GM12878 (cell line): ENCODE measurements at regions not wholly inside any gene's neighbourhood (a gene's known extent, or its start where the extent isn't known, plus 50 kb on each side); places are given as distances from the start of the nearest gene placed in this dataset.

Experiments used
- ATAC-seq: fragments of 200-7000 bp; cut with Tn5 transposase; 3 replicates; pipeline ENCODE4 v1.9.1; 2020; ENCODE audit warnings: mild to moderate bottlenecking, moderate library complexity
- BruUV-seq: library from RNA; stranded (reverse); fragments of 400-500 nt; replicated peaks from 2 replicates; lab custom pipeline; 2021; lab: Mats Ljungman, UMichigan
- CTCF ChIA-PET: fragments of 300-600 bp; sonication (Branson Sonifier 250); formaldehyde crosslinking; extraction: SDS; loops from one replicate; lab custom pipeline; 2021; ENCODE audit warnings: inconsistent platforms; lab: Yijun Ruan, JAX
- POLR2A ChIA-PET: fragments of 350-600 bp; formaldehyde crosslinking; extraction: SDS; loops from one replicate; lab custom pipeline; 2021; ENCODE audit warnings: inconsistent platforms; lab: Charles Lee
- RAD21 ChIA-PET: fragments of 300-600 bp; sonication (Branson Sonifier 250); formaldehyde crosslinking; loops from one replicate; lab custom pipeline; 2023; ENCODE audit warnings: antibody characterized with exemption; ENCODE audit not compliant: unreplicated experiment; lab: Charles Lee
- SMC1A ChIA-PET: fragments of 300-600 bp; sonication (Branson Sonifier 250); formaldehyde crosslinking; loops from one replicate; lab custom pipeline; 2023; ENCODE audit not compliant: unreplicated experiment, uncharacterized antibody; lab: Charles Lee
- DNase-seq: peaks from one replicate; pipeline ENCODE4 v3.0.0-alpha.2; 2011; ENCODE audit warnings: low read depth, low spot score
- FAIRE-seq: peaks from 3 replicates; lab custom pipeline; 2011; peaks lifted over from hg19 to GRCh38; lab: Jason Lieb, UNC
- H2AFZ ChIP-seq: 2 replicates; pipeline ENCODE4 v1.6.0; 2011; ENCODE audit warnings: low read depth, low read length, control low read depth; ENCODE audit not compliant: control insufficient read depth
- H3K27ac ChIP-seq: 2 replicates; pipeline ENCODE4 v1.5.1; 2011; ENCODE audit warnings: control low read depth; ENCODE audit not compliant: control insufficient read depth, insufficient read depth
- H3K27me3 ChIP-seq, 2 experiments: replicated peaks in 1 of 2; 2 replicates each; pipeline versions ENCODE4 v1.6.0 to v1.6.1; 2011; ENCODE audit warnings: low read length in 1 of 2; ENCODE audit not compliant: control insufficient read depth in 2 of 2, insufficient read depth in 2 of 2
- H3K36me3 ChIP-seq, 2 experiments: 2 replicates each; pipeline ENCODE4 v1.5.1; 2011; ENCODE audit warnings: low read length in 1 of 2; ENCODE audit not compliant: control insufficient read depth in 2 of 2, insufficient read depth in 2 of 2
- H3K4me1 ChIP-seq: 2 replicates; pipeline ENCODE4 v1.6.1; 2011; ENCODE audit warnings: mild to moderate bottlenecking, low read length, moderate library complexity, mixed read lengths; ENCODE audit not compliant: control insufficient read depth, insufficient read depth
- H3K4me2 ChIP-seq: 2 replicates; pipeline ENCODE4 v1.6.0; 2011; ENCODE audit warnings: control low read depth; ENCODE audit not compliant: control insufficient read depth, insufficient read depth
- H3K4me3 ChIP-seq: fragments of 200-600 bp; sonication (generic); 2 replicates; pipeline ENCODE4 v1.5.1; 2016
- H3K79me2 ChIP-seq: 2 replicates; pipeline ENCODE4 v1.6.0; 2011; ENCODE audit warnings: low read length; ENCODE audit not compliant: control insufficient read depth, insufficient read depth
- H3K9ac ChIP-seq: 2 replicates; pipeline ENCODE4 v1.8.0; 2011; ENCODE audit warnings: low read length, control low read depth, mixed read lengths; ENCODE audit not compliant: control insufficient read depth, insufficient read depth
- H3K9me3 ChIP-seq: replicated peaks from 3 replicates; pipeline ENCODE4 v1.5.1; 2011; ENCODE audit warnings: mild to moderate bottlenecking, low read length; ENCODE audit not compliant: control insufficient read depth, insufficient read depth
- H4K20me1 ChIP-seq: 2 replicates; pipeline ENCODE4 v1.6.0; 2011; ENCODE audit not compliant: control insufficient read depth, insufficient read depth
- GABPA ChIP-seq: IDR thresholded peaks from 2 replicates; pipeline ENCODE4 v1.6.1; 2014; ENCODE audit warnings: antibody characterized with exemption, low read depth, mild to moderate bottlenecking, inconsistent platforms
- NR2C1 ChIP-seq: fragments of 450-650 bp; IDR thresholded peaks from 2 replicates; pipeline ENCODE4 v1.6.1; 2017; ENCODE audit warnings: antibody characterized with exemption, mild to moderate bottlenecking, moderate library complexity
- STAT1 ChIP-seq: fragments of 450-650 bp; conservative IDR thresholded peaks from 2 replicates; pipeline ENCODE4 v1.6.1; 2014; ENCODE audit warnings: antibody characterized with exemption, mild to moderate bottlenecking
- WGBS: methylation state at CpG from one replicate; pipeline ENCODE4 v1.1.6; 2016; ENCODE audit warnings: low lambda C conversion rate; ENCODE audit not compliant: insufficient replicate concordance, insufficient coverage; ENCODE audit errors: missing lambda C conversion rate; 5-methylcytosine and 5-hydroxymethylcytosine counted together
- in situ Hi-C: fragments of 300-500 bp; cut with MboI; formaldehyde crosslinking; loops from 9 replicates; pipeline ENCODE4 v1.14.3; 2018; ENCODE audit warnings: mixed read lengths
- intact Hi-C: fragments of 100-400 bp; cut with micrococcal nuclease; formaldehyde crosslinking; loops from one replicate; pipeline ENCODE4 v1.14.2; 2022; ENCODE audit not compliant: unreplicated experiment
- TF ChIP-seq, protein P1 (sequence below): IDR thresholded peaks from 2 replicates; pipeline ENCODE4 v1.6.1; 2011; ENCODE audit warnings: low read depth, mild to moderate bottlenecking, low read length, moderate library complexity, borderline replicate concordance; ENCODE audit errors: extremely low read depth
- TF ChIP-seq, protein P2 (sequence below): fragments of 150-350 bp; IDR thresholded peaks from 2 replicates; pipeline ENCODE4 v1.6.1; 2014; ENCODE audit warnings: mild to moderate bottlenecking, low read depth, low read length

DNA sequence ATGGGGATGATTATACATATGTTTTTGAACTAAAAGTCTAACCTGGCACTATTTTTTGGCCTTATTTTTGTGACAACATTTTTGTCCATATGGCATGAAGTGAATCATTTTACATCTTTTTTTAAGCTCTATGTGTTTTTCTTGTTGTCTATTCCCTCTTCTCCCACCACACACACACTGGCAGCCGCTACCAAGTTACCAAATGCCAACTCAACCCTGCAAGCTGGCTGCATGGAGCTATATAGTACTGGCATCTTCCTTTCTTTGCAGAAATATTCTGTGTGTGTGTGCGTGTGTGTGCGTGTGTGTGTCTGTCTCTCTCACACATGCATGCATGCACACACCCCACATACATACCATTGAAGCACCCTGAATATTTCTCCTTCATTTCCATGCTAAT, 278.9 kb upstream of the SOX5 start:
- H3K9ac ChIP-seq: no peak overlapping the region
- H2AFZ ChIP-seq: no peak overlapping the region
- ATAC-seq: no peak
- intact Hi-C loops: no loop called here
- H3K4me3 ChIP-seq: no peak overlapping the region
- no peak for DNase-seq
- no peaks in the 10 kb centered on the region for H3K36me3 ChIP-seq
- H3K9me3 ChIP-seq: no peaks in the 10 kb centered on the region
- no peak overlapping the region for H3K4me2 ChIP-seq
- WGBS: 51% methylated on average over 3 of the region's 3 CpGs
- in situ Hi-C loops: no loop called here
- no peaks in the 10 kb centered on the region for H3K4me1 ChIP-seq
- ChIA-PET RAD21 (no interaction called here), POLR2A (interaction anchor here (0.5 to 1.6 kb wide), 2 partner anchors 55 to 990 kb away, joined by 3 read pairs; no protein-coding TSS in a partner anchor), CTCF (interaction anchor here (1.1 to 1.3 kb wide), 2 partner anchors 10 to 31 kb away, joined by 3 to 5 read pairs; no protein-coding TSS in a partner anchor), SMC1A (interaction anchor here (0.7 to 3.2 kb wide), 4 partner anchors 13 to 52 kb away, joined by 3 to 10 read pairs (median 4); no protein-coding TSS in a partner anchor)
- H4K20me1 ChIP-seq: no peaks in the 10 kb centered on the region
- TF ChIP-seq GABPA (no peak), STAT1 (no peak)
- no peak for FAIRE-seq
- no TSS peak for BruUV-seq
- H3K27ac ChIP-seq: no peak overlapping the region
- no peaks in the 10 kb centered on the region for H3K79me2 ChIP-seq
- H3K27me3 ChIP-seq: no peaks in the 10 kb centered on the region

DNA sequence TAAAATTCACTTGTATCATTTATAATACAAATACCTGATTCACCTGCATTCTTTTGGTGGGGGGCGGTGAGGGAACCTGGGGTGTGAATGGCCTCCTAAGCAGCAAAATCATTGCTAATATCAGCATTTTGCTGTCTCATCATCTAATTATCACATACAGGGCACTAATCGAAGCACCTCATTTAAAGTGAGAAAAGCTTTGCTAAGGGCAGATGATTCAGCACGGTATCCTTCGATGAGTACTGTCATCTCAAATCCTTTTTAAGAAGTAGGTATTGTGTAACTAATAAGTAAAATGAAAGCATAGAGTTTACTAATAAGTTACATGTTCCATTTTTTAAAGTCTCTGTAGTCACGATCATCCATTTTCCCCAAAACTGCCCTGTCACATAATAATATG, 278.1 kb upstream of the SOX5 start:
- no TSS peak for BruUV-seq
- no peak overlapping the region for H3K4me3 ChIP-seq
- no peak overlapping the region for H3K9ac ChIP-seq
- H3K4me1 ChIP-seq: no peaks in the 10 kb centered on the region
- no peaks in the 10 kb centered on the region for H3K9me3 ChIP-seq
- H2AFZ ChIP-seq: peak overlapping the region; percentile 13; the same call in 1 of the 2 replicates
- FAIRE-seq: no peak
- peak; percentile 24; the same call in 2 of the 3 replicates for ATAC-seq
- ChIA-PET SMC1A (interaction anchor here (0.9 to 3.2 kb wide), 5 partner anchors 12 to 33 kb away, joined by 3 to 10 read pairs (median 6); no protein-coding TSS in a partner anchor), CTCF (interaction anchor here (1.3 kb wide), 1 partner anchor 11 kb away, joined by 5 read pairs; no protein-coding TSS in a partner anchor), RAD21 (interaction anchor here (1.8 kb wide), 1 partner anchor 23 kb away, joined by 4 read pairs; no protein-coding TSS in a partner anchor), POLR2A (interaction anchor here (1.2 to 1.6 kb wide), 2 partner anchors 22 to 54 kb away, joined by 3 read pairs; no protein-coding TSS in a partner anchor)
- no peak overlapping the region; the same call in 1 of the 2 replicates for H3K4me2 ChIP-seq
- in situ Hi-C loops: no loop called here
- no peaks in the 10 kb centered on the region for H3K36me3 ChIP-seq
- no peaks in the 10 kb centered on the region for H4K20me1 ChIP-seq
- no peaks in the 10 kb centered on the region for H3K27me3 ChIP-seq
- WGBS: 32% methylated on average over 5 of the region's 5 CpGs
- intact Hi-C loops: no loop called here
- TF ChIP-seq, protein P1, sequence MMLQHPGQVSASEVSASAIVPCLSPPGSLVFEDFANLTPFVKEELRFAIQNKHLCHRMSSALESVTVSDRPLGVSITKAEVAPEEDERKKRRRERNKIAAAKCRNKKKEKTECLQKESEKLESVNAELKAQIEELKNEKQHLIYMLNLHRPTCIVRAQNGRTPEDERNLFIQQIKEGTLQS: no peak
- TF ChIP-seq, protein P2, sequence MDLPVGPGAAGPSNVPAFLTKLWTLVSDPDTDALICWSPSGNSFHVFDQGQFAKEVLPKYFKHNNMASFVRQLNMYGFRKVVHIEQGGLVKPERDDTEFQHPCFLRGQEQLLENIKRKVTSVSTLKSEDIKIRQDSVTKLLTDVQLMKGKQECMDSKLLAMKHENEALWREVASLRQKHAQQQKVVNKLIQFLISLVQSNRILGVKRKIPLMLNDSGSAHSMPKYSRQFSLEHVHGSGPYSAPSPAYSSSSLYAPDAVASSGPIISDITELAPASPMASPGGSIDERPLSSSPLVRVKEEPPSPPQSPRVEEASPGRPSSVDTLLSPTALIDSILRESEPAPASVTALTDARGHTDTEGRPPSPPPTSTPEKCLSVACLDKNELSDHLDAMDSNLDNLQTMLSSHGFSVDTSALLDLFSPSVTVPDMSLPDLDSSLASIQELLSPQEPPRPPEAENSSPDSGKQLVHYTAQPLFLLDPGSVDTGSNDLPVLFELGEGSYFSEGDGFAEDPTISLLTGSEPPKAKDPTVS: no peak
- TF ChIP-seq NR2C1: no peak
- DNase-seq: no peak
- no peak overlapping the region for H3K27ac ChIP-seq
- H3K79me2 ChIP-seq: no peaks in the 10 kb centered on the region
